Stromal cell of bone marrow (primary cell): ENCODE measurements at regions not wholly inside any gene's neighbourhood (a gene's known extent, or its start where the extent isn't known, plus 50 kb on each side); places are given as distances from the start of the nearest gene placed in this dataset.
"Not testable (repeated sequence)": the region's sequence is repeated elsewhere in the genome, so short reads cannot be mapped to it uniquely, and the experiment has no call there.

Source experiments
- DNase-seq: peaks from one replicate; pipeline ENCODE4 v3.0.0-alpha.2; 2012; ENCODE audit warnings: low read depth

DNA sequence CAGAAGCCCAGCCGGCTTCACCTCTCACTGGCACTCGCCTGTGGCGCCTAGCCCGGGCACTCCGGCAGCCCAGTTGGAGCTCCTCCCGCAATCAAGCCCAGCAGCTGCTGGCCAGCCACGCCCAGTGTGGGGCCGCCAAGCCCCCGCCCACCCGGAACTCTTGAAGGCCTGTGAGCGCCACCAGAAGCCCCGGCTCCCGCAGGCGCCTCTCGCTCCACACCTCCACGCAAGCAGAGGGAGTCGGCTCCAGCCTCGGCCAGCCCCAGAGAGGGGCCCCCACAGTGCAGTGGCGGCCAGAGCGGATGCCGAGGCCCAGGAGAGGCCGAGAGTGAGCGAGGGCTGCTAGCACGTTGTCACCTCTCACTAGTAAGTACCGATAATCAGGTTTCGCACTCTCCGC lies 240.7 kb downstream of the TFEC start:
- DNase-seq = no peak

DNA sequence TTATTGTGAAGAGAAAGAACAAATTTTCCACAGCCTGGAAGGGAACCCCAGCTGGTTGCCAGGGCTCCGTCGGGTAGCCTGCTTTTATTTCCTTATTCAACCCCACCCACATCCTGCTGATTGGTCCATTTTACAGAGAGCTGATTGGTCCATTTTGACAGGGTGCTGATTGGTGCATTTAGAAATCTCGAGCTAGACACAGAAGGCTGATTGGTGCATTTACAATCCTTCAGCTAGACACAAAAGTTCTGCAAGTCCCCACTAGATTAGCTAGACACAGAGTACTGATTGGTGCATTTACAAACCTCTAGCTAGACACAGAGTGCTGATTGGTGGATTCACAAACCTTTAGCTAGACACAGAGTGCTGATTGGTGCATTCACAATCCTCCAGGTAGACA lies 241.1 kb downstream of the TFEC start:
- not testable (repeated sequence) for DNase-seq

DNA sequence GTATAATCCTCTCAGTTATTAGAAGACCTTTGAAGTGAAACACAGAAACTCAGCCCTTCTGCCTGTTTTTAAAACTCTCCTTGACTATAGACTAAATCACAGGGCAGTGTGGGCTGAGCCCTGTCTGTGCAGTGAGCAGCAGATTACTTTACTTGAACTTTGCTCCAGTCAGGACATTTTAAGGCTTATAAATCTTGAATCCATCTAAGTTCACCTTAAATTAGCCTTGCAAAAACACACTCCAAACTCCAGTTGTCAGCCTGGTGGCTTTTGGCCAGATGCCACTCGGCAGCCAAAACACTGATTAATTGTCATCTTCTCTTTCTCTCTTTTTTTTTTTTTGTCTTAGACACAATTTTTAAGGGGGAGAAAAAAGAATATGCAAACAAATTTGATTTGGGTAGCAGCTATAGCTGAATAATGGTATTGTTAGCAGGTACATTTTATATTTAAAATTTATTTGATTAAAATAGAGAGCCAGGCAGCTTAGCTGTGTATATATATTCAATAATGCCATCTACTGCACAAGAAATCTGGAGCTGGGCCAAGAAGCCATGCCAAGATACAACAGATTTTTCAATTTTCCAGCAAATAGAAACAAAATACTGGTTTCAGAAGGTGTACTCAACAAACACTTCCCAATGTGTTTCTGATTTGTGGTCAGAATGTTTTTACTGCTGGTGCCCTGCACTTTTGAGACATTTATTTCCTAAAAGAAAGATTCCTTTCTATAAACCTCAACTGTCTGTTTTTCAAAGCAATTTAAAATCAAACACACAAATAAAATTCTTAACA lies 247.7 kb downstream of the TFEC start:
- DNase-seq = no peak

DNA sequence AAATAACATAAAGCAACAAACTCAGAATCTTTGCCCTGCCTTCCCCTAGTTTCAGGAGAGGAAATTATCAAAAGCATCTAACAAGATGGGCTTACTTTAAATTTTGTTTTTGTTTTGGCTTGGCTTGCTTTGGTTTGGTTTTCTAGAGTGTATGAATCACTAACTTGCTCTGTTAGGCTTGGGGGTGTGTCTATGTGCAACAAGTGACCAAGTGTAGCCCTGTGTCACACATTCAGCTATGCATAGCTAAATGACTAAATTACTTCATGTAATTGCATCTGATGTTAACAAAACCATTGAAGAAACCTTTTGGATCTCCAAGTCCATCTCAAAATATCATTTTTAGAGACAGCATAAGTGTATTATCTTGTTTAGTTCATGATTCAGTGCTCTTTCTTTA lies 251.0 kb downstream of the TFEC start:
- no peak for DNase-seq

DNA sequence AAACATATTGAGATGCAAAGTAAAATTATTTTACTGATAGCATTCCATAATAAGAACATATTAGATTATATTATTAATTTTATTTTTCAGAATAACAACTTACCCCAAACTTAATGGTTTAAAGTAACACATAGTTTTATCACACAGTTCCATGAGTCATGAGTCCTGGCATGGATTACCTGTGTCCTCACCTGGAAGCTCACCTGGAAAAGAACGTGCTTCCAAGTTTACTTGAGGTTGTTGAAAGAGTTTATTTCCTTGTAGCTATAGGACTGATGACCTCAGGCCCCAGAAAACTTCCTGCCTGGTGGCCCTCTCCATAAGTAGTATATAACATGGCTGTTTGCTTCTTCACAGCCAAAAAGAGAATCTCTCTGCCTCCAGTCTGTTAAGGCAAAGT lies 254.6 kb downstream of the TFEC start:
- no peak for DNase-seq

DNA sequence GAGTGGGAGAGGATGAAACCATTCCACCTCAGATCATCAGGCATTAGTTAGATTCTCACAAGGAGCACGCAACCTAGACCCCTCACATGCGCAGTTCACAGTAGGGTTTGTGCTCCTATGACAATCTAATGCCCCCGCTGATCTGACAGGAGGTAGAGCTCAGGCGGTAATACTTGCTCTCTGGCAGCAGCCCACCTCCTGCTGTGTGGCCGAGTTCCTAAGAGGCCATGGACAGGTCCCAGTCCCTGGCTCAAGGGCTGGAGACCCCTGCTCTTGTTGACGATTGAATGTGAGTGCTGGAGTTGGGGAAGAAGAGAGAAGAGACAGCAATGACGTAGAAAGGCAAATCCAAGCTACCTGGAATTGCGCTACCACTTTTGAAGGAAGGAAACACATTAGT lies 267.2 kb downstream of the TFEC start:
- DNase-seq = no peak

DNA sequence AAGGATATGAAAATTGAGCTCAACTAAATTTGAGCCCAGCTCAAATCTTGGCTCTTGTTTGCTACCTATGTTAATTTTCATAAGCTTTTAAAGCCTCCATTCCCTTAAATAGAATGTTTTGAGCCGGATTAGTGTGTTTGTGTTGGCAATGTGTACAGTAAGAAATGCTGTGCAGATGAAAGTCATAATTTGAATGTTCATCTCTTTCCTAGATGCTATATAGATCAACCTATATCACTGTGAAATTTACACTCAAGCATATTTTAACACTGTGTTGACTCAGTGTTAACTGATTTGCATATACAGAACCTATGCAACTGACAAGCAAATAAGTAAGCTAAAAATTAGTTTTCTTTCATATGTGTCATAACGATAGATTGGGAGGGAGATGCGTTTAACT lies 272.5 kb downstream of the TFEC start:
- no peak for DNase-seq

DNA sequence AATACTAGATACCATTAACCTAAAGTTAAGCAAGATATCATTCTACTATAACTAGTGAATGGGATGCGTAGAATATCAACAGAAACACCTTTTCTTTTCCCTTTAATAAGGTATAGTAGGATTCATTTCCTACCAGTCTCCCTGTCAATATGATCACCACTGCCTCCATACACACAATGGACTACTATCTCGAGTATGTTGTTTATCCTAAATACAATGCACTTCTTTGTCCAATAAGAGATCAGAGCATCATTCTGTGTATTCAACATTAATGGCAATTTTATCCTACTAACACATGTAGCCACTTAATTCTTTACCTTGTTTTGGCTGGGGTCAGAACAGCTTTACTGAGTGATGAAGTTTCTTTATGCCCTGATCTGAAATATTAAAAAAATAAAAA lies 276.3 kb downstream of the TFEC start:
- no peak for DNase-seq

DNA sequence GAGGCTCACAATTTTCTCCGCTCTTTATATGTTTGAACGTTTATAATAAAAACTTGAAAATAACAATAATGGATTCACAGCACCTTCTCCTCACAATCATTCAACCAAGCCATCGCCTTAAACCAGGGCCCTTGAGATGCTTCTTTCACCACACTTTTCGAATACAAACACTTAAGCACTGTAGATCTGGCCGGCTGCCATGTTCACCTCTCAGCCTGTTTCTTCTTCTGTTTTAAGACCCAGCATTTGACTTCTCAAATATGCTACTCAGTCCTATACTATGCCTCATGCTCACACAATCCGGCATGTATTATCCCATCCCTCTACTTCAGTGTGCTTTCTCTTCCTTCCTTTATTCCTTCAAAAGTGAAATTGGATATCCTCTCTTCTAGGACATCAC lies 280.6 kb downstream of the TFEC start:
- no peak for DNase-seq

DNA sequence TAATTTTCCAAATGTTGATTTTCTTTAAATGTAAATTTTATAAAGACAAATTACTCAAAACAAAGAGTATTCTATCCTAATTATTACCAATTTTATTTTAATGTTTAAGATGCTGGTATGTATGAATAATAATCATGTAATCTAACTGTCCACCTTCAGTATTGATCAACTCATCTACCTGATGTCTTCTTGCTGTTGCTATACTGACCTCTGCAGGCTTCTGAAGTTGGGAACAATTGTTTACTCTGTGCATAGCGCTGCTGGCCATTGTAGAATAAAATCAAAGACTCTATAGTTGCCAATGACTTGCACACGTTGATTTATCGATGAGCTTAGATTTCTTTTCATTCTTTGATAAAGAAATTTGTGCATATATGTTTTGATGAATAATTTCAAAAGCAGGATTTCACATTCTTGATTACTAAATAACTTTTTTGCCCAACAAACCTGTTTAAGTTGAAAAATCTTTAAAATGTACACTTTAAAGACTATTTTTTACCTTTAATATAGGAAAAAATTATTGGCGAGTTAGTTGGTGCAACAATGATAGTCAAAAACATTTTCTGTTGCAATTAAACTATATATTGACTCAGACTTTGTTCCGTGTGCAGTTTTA lies 282.3 kb downstream of the TFEC start:
- DNase-seq = no peak

DNA sequence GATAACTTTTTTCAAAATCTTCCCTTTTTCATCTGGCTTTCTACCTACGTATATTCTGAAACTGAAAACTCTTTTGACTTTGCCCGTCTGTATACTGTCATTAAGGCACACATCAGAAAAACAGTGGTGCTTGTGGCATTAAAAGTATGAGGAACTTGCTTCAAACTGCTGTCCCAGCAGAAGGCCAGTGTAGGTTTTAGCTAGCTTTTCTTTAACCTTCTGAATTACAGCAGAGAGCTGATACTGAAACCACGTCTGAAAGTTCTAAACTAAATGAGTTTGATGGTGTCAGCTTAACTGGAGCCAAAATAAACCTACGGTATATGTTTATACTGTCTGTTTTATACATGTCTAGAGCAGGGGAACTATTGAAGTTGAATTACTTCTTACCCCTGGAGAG lies 283.4 kb downstream of the TFEC start:
- DNase-seq = no peak

DNA sequence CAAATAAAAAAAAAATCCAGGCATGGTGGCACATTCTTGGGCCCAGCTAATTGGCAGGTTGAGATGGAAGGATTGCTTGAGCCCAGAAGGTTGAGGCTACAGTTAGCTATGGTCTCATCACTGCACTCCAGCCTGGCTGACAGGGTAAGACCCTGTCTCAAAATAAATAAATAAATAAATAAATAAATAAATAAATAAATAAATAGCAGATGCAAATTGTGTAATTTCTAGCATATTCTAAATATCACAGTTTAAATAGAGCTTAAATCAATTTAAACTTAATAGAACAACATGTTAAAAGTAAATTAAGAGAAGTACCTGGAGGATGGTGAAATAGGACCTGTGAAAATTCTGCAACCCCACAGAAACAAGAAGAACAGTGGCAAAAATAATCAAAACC lies 290.5 kb downstream of the TFEC start:
- DNase-seq = no peak

DNA sequence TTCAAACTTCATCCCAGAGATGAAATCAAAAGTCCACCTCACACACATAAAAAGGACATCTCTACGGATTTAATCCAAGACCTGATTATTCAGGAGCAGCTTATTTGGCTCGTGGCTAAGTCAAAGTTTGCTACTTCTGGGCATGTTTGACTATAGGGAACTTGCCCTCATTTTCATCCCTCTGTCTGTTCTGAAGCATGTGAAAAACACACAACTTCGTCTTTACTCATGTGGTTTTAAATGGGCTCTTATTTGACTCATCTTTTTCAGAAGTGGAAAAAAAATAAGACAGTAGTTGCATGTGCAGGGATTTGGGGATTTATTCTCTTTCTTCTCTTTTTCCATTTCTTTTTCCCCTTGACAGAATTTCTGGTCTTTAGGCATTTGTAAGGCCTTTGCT lies 295.9 kb downstream of the TFEC start:
- DNase-seq = no peak

DNA sequence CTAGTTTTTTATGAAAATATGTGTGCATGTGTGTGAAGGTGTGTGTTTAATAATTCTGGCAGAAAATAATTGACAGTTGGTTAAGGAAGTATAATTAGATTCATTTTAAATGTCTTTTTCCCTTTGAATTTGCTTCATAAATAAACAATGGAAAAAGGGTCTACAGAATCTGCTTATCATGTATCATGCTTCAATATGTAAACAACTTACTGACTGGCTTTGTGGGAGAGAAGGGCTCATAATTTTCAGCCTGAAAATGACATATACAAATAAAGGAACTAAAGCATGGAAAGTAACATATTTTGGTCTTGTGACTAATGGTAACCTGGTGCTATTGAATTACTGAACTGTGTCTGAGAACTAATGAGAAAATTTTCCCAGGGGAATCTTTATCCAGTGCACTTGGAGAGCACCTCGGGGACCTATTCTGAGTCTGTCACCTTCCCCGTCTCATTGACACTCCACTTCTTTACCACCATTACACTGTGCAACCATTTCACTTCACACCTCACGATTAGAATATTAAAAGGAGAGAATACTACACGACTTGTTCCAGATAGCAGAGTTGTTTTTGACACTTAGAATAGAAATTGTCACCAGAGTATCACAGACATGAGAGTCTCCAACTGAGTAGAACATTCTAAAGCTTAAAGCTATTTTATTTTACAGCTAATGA lies 298.6 kb downstream of the TFEC start:
- no peak for DNase-seq

DNA sequence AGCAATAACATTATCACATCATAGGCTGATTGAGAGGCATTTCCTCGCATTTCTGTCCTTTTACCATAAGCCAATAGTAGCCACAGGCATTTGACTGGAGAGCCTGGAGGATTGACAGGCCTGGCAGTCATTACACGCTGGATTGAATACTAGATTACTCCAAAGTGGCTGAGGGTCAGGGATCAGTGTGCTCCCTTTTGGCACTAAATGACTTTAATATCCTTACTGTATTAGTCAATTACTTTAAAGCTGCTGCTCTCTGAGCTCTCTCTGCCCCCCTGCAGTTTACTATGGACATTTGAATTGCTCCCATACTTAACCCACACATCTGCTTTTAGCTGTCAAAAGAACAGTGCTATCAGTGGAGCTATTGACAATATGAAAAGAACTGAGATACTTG lies 302.0 kb downstream of the TFEC start:
- no peak for DNase-seq

DNA sequence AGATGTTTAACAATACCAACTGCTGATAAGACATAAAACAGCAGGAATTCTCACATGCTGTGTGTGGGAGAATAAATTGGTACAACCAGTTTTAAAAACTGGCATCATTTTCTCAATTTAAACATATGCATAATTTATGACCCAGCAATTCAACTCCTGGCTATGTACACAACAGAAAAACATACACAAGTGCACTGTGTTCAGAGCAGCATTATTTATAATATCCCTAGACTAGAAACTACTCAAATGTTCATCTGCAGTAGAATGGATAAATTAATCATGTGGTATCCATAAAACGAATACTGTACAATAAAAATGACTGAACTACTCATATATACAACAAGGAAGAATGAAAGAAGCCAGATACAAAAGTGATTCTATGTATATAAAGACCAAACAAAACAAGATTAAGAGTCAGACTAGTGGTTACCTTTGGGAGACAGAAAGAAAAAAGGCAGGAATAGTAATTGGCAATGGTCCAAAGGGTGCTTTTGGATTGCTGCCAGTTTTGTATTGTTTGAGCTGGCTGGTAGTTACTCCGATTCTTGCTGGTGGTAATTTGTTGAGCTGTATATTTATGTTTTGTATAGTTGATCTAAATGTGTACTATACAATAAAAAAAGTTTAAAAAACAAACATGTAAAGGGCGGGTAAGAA lies 306.0 kb downstream of the TFEC start:
- no peak for DNase-seq

DNA sequence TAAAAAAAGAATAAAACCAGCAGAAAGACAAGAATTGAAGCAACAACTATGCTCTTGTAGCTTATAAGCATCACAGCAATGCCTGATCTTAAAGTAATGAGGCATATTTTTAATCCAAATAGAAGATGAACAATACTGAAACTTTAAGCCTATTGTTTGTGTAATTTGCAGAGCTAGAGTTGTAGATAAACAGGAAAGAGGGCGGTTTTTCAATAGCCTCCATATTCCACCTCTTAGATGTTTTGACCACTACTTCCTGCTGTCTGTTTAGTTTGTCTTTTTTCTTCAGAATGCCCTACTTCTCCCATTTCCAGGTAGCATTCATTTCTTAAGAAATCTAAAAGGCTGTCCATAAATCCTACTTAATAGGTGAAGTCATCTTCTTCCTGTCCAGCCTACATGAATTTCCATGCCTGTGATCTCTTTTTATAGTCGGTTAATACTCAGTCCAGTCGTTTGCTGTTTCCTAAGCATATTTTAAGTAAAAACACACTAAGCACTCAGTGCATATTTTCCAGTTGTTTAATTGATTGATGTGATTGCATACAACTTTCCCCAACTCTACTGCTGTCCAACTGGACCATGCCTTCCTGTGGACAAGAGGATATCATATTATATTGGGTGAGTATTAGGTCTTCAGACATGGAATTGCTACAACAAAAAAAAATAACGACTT lies 308.1 kb downstream of the TFEC start:
- DNase-seq = no peak

DNA sequence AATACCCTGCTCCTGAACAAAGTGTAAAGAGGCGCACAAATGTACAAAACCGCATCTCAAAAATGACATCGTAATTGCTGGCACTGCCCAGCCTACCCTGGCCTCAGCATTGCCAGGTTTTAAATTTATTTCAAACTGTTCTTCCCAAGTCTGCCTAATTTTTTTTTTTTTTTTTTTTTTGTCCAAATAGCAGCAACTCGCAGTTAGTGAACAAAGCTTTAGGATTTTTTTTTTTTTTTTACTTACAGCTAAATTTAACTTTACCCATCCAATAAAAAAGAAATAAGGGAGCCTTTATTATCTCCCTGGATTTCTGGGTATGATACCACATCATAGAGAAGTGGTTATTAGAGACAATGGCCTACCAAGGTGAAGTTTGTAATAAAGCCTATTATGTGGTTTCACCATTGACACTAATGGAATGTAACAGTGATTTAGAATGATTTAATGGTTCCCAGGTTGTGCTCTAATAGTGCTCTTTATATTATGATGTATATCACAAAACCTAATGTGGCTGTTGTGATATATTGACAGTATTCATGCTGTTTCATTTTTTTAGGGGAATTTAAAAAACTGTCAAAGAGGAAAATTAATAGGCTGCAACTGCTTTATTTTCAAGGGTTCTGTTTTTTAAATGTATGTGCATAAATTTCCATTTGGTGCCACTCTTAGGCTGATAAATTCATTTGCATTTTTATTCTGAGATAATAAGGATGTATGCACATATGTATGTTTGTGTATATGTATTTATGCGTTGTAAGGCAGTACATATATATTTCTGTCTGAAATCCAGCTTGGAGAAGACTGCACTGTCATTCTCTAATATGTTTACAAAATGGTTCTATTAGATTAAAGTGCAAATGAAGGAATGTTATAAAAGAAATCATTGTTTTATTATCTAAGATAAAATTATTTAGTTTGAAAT lies 309.0 kb downstream of the TFEC start:
- no peak for DNase-seq

DNA sequence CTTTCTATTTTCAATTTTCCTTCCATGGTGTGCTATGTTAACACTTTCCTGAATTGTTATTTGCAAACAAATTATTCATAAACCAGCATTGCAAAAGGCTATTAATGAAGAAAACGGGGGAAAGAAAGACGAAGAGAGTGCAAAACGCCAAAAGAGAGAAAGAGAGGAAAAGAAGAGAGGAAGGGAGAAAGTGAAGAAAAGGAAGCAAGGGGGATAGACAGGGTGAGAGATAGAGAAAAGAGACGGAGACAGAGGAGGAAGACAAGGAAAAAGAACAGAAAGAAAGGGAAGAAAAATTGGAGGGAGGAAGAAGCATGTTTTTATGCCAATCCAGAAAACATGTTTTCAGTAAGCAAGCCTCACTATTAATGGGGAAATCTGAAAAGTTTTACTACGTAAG lies 310.6 kb downstream of the TFEC start:
- no peak for DNase-seq

DNA sequence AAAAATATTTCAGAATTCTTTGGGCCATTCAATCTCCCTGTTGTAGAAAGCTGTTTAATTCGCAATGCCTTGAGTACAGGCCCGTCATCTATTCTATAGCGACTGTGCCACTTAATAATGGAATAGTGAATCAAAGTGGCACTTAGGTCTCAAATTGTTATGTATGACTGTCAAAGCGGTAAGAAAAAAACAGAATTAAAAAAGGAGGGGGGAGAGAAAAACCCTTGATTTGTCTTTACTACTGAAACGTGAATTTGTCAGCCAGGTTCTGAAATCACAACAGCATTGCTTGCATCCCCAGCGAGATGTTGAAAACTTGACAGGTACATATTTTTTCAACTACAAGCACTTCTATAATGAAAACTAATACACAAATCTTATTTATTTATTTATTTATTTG lies 320.9 kb downstream of the TFEC start:
- DNase-seq = no peak

DNA sequence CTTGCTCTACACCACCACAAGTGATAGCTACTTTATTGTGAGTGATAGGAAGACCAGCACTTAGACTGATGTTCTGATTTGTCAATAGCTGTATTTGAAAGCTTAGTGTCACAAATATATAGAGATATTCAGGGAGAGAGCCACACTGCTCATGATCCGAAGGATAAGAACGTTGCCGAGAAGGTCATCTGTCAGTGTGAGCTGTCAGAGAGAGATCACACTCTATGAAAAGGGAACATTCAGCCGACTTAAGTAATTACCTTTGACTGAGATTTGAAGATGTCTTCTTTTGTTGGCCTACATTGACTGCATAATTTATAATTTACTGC lies 322.6 kb downstream of the TFEC start:
- DNase-seq = no peak
